IPS DF 6.9 (cell line): ENCODE measurements at regions not wholly inside any gene's neighbourhood (a gene's known extent, or its start where the extent isn't known, plus 50 kb on each side); places are given as distances from the start of the nearest gene placed in this dataset.
A peak's percentile ranks its signal among the peaks of the same experiment; 100 is the strongest.

Experiments used
- DNase-seq: peaks from one replicate; pipeline ENCODE4 v3.0.0-alpha.2; 2013; ENCODE audit warnings: low read depth, low spot score
- H3K27ac ChIP-seq: one replicate; pipeline ENCODE4 v1.5.1; 2013; ENCODE audit warnings: low read length, control low read depth
- H3K27me3 ChIP-seq: 2 replicates; pipeline ENCODE4 v1.6.1; 2013; ENCODE audit warnings: mild to moderate bottlenecking, low read length; ENCODE audit not compliant: control insufficient read depth, insufficient read depth
- H3K36me3 ChIP-seq: 2 replicates; pipeline ENCODE4 v1.6.1; 2013; ENCODE audit warnings: low read length; ENCODE audit not compliant: control insufficient read depth, insufficient read depth
- H3K4me1 ChIP-seq: 2 replicates; pipeline ENCODE4 v1.6.1; 2013; ENCODE audit warnings: low read length; ENCODE audit not compliant: control insufficient read depth, insufficient read depth
- H3K4me3 ChIP-seq: 2 replicates; pipeline ENCODE4 v1.5.1; 2013; ENCODE audit warnings: mild to moderate bottlenecking, low read length
- H3K9me3 ChIP-seq: 2 replicates; pipeline ENCODE4 v1.6.1; 2013; ENCODE audit warnings: low read length, inconsistent platforms; ENCODE audit not compliant: control insufficient read depth, insufficient read depth
- WGBS: extraction: QIAGEN DNeasy Blood & Tissue Kit; methylation state at CpG from one replicate; pipeline ENCODE4 v1.1.7; 2013; ENCODE audit warnings: mixed read lengths, missing lambda C conversion rate; ENCODE audit not compliant: insufficient read length, insufficient coverage; 5-methylcytosine and 5-hydroxymethylcytosine counted together

DNA sequence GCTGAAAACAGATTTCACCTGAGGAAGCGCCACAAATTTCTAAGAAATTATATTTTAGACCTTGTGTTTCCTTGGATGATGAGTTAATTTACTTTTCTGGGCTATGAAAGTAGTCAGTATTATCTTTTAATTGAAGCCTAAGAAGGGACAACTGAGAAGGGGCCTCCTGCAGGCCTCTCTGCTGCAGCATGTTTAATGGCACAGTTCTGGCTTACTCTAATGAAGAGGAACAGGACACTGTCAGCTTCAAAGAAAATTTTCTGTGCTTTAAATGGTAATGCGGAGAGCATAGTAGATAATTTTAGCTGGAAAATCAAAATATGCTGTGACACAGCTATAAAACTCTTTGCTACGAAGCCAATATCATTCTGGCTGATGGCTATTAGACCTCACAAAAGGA lies 167.4 kb downstream of the HDGFL1 start:
- Histone ChIP-seq H3K4me1 (no peaks in the 10 kb centered on the region), H3K36me3 (no peaks in the 10 kb centered on the region), H3K9me3 (no peaks in the 10 kb centered on the region), H3K27me3 (no peaks in the 10 kb centered on the region), H3K27ac (no peak overlapping the region), H3K4me3 (no peak overlapping the region)
- WGBS: no CpG with 5 or more reads among the region's 3 CpGs
- DNase-seq: no peak

DNA sequence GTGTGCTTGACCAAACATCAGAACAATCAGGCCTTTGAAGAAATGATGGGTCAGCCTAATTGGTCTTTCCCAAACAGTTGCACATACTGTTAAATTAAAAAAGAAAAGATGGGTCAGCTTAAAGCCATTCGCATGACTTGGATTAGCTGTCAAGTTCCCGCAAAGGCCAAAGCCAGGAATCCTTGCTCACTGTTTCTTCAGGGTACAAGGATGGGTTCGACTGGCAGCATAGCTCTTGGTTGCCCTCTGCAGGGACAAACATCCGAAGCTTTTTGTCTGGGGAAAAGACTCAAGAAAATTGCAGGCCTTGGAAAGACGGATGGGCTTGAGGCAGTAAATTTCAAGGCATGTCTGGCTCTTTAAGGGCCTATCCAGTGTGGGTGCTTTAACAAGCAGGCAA lies 168.0 kb downstream of the HDGFL1 start:
- H3K27ac ChIP-seq: no peak overlapping the region
- no peaks in the 10 kb centered on the region for H3K27me3 ChIP-seq
- no CpG with 5 or more reads among the region's 5 CpGs for WGBS
- no peaks in the 10 kb centered on the region for H3K9me3 ChIP-seq
- H3K4me3 ChIP-seq: no peak overlapping the region
- H3K4me1 ChIP-seq: no peaks in the 10 kb centered on the region
- H3K36me3 ChIP-seq: no peaks in the 10 kb centered on the region
- peak; percentile 63 for DNase-seq

DNA sequence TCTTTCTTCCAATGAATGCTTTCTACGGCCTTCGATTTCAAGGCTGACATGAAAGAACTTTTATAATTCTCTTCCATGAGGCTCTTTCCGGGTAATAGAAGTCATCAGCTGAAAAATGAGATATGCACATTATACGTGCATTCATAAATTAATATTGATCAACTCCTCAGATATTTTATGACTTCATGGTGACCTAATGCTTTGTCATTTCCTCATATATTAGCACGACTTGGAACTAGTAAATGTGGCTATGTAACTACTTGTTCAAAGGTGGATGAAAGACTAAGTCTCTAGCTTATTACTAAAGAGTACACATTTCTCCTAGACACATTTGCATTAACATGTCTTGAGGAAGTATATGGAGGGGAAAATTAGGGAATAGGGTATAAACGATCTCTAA lies 168.8 kb downstream of the HDGFL1 start:
- no peak overlapping the region for H3K27ac ChIP-seq
- no peaks in the 10 kb centered on the region for H3K9me3 ChIP-seq
- no peak overlapping the region for H3K4me3 ChIP-seq
- H3K4me1 ChIP-seq: no peaks in the 10 kb centered on the region
- no peak for DNase-seq
- H3K27me3 ChIP-seq: no peaks in the 10 kb centered on the region
- WGBS: no CpG with 5 or more reads among the region's 6 CpGs
- H3K36me3 ChIP-seq: no peaks in the 10 kb centered on the region

DNA sequence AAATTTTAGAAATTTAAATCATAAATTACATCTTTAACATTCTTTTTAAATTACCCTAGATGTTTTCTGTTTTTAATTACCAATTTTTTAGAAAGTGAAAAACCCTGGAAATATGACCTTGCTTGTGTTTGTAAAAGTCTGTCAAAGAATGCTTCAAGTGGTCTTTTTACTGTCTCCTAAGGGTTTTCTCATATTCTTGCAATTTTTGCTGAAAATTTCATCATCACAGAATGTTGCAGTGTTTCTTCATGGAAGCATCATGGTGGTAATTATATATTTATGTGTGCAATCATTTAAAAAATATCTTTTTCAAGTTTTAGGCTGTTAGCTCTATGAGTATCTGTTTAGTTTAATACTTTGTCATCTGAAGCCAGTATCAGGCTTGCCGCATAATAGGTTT lies 178.2 kb downstream of the HDGFL1 start:
- H3K27me3 ChIP-seq: no peaks in the 10 kb centered on the region
- H3K4me1 ChIP-seq: no peaks in the 10 kb centered on the region
- no peak overlapping the region for H3K27ac ChIP-seq
- no peaks in the 10 kb centered on the region for H3K36me3 ChIP-seq
- no peak overlapping the region for H3K4me3 ChIP-seq
- WGBS: no CpG with 5 or more reads among the region's 1 CpG
- no peaks in the 10 kb centered on the region for H3K9me3 ChIP-seq
- DNase-seq: no peak

DNA sequence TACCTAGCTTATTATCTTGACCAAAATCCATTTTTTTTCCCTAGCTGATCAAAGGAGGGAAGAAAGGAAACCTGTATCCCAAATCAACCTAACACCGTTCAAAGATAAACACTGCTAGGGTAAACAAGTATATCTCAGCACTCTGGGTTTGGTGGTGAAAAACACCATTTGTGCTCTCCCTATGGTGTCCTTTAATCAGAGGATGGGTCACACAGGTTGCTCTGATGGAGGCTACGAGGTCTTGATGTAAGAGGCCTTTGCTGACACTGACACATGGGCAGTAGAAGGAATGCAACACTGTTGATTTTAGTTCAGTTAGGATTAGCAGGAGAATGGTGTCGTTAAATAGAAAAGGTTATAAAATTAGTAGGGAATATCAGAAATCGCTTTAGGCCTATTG lies 179.3 kb downstream of the HDGFL1 start:
- Histone ChIP-seq H3K9me3 (no peaks in the 10 kb centered on the region), H3K27ac (no peak overlapping the region), H3K36me3 (no peaks in the 10 kb centered on the region), H3K4me3 (no peak overlapping the region), H3K4me1 (no peaks in the 10 kb centered on the region), H3K27me3 (no peaks in the 10 kb centered on the region)
- no peak for DNase-seq
- WGBS: 100% methylated on average over 2 of the region's 4 CpGs

DNA sequence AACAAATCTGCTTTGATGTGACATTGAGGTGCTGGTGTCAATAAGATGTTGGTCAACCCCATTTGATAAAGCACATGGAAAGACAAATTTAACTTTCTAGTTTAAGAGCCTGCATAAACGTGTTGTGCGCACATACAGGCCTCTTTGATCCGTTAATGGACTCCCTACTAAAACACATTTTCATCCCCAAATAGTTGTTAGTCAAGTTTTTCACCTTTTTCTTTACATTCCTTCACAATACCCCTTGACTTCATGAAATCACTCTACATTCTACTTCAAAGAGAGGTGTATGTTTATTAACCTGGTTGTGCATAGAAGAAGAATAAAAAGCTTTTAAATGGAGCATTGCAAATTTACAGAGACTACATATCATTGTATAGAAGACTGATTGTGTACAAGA lies 180.3 kb downstream of the HDGFL1 start:
- Histone ChIP-seq H3K36me3 (no peaks in the 10 kb centered on the region), H3K9me3 (no peaks in the 10 kb centered on the region), H3K4me3 (no peak overlapping the region), H3K27ac (no peak overlapping the region), H3K4me1 (no peaks in the 10 kb centered on the region), H3K27me3 (no peaks in the 10 kb centered on the region)
- DNase-seq: no peak
- WGBS: no CpG with 5 or more reads among the region's 3 CpGs

DNA sequence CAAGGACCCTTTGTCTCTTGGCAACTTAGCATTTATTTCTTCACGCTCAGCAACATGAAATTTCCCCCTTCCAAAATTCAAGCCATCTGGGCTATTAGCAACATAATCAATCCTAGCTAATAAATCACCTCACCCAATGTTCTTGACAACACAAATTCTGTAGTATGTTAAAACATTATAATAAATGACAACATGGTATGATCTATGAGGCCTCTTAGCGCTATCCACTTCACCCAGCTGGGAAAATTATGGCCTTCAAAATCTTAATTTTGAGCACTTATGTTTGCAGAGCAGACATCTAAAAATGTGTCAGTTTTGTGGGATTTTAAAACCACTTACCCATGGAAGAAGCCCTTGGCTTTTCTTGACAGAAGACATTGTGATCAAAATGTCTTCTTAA lies 181.9 kb downstream of the HDGFL1 start:
- no peaks in the 10 kb centered on the region for H3K27me3 ChIP-seq
- no peaks in the 10 kb centered on the region for H3K9me3 ChIP-seq
- H3K4me1 ChIP-seq: no peaks in the 10 kb centered on the region
- H3K4me3 ChIP-seq: no peak overlapping the region
- no CpG with 5 or more reads among the region's 2 CpGs for WGBS
- no peak overlapping the region for H3K27ac ChIP-seq
- DNase-seq: no peak
- no peaks in the 10 kb centered on the region for H3K36me3 ChIP-seq

DNA sequence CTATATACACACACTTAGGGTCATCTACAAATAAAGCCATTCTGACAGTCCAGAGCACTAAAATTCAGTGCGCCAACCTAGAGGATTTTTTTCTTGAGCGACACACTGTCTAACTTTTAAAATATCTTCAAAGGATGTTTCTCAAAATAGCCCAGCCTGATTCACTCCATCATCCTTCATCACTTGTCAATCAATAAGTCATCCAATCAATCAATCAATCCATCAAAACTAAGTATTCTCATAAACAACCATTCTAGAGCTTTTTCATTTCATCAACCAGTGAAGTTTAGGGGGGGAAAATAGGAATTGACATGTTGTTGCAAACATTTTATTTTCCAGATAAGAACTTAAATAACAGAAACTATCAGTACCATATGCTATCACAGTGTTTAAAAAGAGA lies 183.2 kb downstream of the HDGFL1 start:
- Histone ChIP-seq H3K27ac (no peak overlapping the region), H3K36me3 (no peaks in the 10 kb centered on the region), H3K9me3 (no peaks in the 10 kb centered on the region), H3K4me1 (no peaks in the 10 kb centered on the region), H3K27me3 (no peaks in the 10 kb centered on the region), H3K4me3 (no peak overlapping the region)
- no CpG with 5 or more reads among the region's 2 CpGs for WGBS
- no peak for DNase-seq

DNA sequence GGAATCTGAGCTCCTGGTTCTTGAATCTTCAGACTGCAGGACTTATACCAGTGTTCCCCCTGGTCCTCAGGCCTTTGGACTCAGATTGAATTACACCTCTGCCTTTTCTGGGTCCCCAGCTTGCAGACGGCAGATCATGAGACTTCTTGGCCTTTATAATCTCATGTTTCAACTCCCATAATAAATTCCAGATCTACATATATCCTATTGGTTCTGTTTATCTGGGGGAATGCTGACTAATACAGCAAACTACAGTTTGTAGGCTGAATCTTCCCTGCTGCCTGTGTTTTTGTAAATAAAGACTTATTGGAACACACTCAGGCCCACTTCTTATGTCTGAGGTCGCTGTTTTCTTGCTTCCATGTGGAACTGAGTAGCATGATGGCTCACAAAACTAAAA lies 184.7 kb downstream of the HDGFL1 start:
- Histone ChIP-seq H3K4me1 (no peaks in the 10 kb centered on the region), H3K36me3 (no peaks in the 10 kb centered on the region), H3K27me3 (no peaks in the 10 kb centered on the region), H3K4me3 (no peak overlapping the region), H3K9me3 (no peaks in the 10 kb centered on the region), H3K27ac (no peak overlapping the region)
- no peak for DNase-seq
- no CpG with 5 or more reads among the region's 2 CpGs for WGBS

DNA sequence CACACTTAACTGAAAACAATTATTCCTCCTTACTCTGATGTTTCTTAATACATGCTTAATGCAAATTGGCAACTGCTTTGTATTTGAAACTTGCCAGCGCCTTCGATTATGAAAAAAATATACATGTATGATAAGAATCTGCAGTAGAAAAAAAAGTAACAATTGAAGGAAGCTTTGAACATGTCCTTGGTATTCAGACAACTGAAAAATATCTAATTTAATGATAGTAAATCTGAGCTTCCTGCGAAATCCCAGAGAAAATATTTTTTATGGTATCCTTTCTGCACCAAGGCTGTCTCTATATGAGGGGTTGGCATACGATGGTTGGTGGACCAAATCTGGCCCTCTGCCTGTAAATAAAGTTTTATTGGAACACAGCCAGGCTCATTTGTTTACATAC lies 186.2 kb downstream of the HDGFL1 start:
- H3K9me3 ChIP-seq: no peaks in the 10 kb centered on the region
- no peak overlapping the region for H3K4me3 ChIP-seq
- WGBS: no CpG with 5 or more reads among the region's 4 CpGs
- H3K36me3 ChIP-seq: no peaks in the 10 kb centered on the region
- no peak for DNase-seq
- H3K27me3 ChIP-seq: no peaks in the 10 kb centered on the region
- no peaks in the 10 kb centered on the region for H3K4me1 ChIP-seq
- no peak overlapping the region for H3K27ac ChIP-seq

DNA sequence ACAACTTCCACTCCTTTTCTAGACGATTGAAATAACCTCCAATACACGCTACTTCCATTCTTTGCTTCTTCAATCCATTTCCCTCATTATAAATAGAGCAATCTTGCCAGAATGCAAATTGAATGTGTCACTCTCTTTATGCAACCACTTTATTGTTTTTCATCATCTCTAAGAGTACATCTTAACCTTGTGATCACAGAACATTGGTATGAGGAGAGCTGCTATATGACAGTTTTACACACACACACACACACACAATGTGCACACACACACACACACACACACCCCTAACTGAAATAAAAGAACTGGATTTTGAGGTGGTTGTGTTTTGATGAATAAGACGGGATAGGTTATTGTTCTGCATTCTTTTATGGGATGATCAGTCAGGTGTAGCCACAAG lies 187.0 kb downstream of the HDGFL1 start:
- H3K9me3 ChIP-seq: no peaks in the 10 kb centered on the region
- H3K4me1 ChIP-seq: no peaks in the 10 kb centered on the region
- H3K27ac ChIP-seq: no peak overlapping the region
- H3K27me3 ChIP-seq: no peaks in the 10 kb centered on the region
- H3K36me3 ChIP-seq: no peaks in the 10 kb centered on the region
- WGBS: 100% methylated on average over 3 of the region's 3 CpGs
- no peak overlapping the region for H3K4me3 ChIP-seq
- no peak for DNase-seq
